B cell (primary cell): ENCODE measurements at regions not wholly inside any gene's neighbourhood (a gene's known extent, or its start where the extent isn't known, plus 50 kb on each side); places are given as distances from the start of the nearest gene placed in this dataset.

ENCODE experiments used
- ATAC-seq: fragments of 200-7000 bp; cut with Tn5 transposase; one replicate; pipeline ENCODE4 v1.10.0; 2021; ENCODE audit warnings: low read depth, mild to moderate bottlenecking, moderate number of reproducible peaks, moderate library complexity
- CTCF ChIA-PET: fragments of 350-600 bp; sonication (Branson Sonifier 250); formaldehyde crosslinking; loops from one replicate; lab custom pipeline; 2021; ENCODE audit warnings: antibody characterized with exemption, inconsistent platforms; lab: Charles Lee
- POLR2A ChIA-PET: fragments of 350-600 bp; sonication (Branson Sonifier 250); formaldehyde crosslinking; loops from one replicate; lab custom pipeline; 2021; ENCODE audit warnings: antibody characterized with exemption; lab: Charles Lee
- DNase-seq: peaks from one replicate; pipeline ENCODE4 v3.0.0; 2013
- H2AFZ ChIP-seq: 2 replicates; pipeline ENCODE4 v1.6.1; 2012; ENCODE audit warnings: mild to moderate bottlenecking, low read depth, low read length; ENCODE audit not compliant: insufficient read depth, poor library complexity, severe bottlenecking
- H3K27ac ChIP-seq, 2 donors: 1 replicate in 1 of 2; 2 replicates in 1 of 2; pipeline ENCODE4 v1.5.1; 2012 to 2013; ENCODE audit warnings: low read length in 2 of 2, mild to moderate bottlenecking in 2 of 2, moderate library complexity in 1 of 2
- H3K27me3 ChIP-seq, 4 experiments: fragments of 200-600 bp in 1 of 4; sonication (generic) in 1 of 4; replicated peaks in 1 of 4; 1 replicate in 2 of 4; 2 replicates in 2 of 4; pipeline versions ENCODE4 v1.6.1 to v1.7.0; 2013 to 2016; ENCODE audit warnings: low read length in 3 of 4, mild to moderate bottlenecking in 2 of 4, mixed read lengths in 1 of 4, moderate library complexity in 1 of 4; ENCODE audit not compliant: insufficient read depth in 4 of 4, control insufficient read depth in 3 of 4; ENCODE audit errors: control extremely low read depth in 1 of 4
- H3K36me3 ChIP-seq, 2 experiments: replicated peaks in 1 of 2; 1 replicate in 1 of 2; 2 replicates in 1 of 2; pipeline versions ENCODE4 v1.6.1 to v1.7.1; 2013; ENCODE audit warnings: low read length in 1 of 2; ENCODE audit not compliant: insufficient read depth in 2 of 2, control insufficient read depth in 1 of 2; ENCODE audit errors: control extremely low read depth in 1 of 2, extremely low read depth in 1 of 2
- H3K4me1 ChIP-seq, 2 donors: fragments of 200-600 bp in 1 of 2; sonication (generic) in 1 of 2; 1 replicate in 1 of 2; 2 replicates in 1 of 2; pipeline versions ENCODE4 v1.5.1 to v1.6.1; 2013 to 2017; ENCODE audit warnings: low read length in 2 of 2; ENCODE audit not compliant: control insufficient read depth in 2 of 2, insufficient read depth in 2 of 2
- H3K4me2 ChIP-seq: replicated peaks from 2 replicates; pipeline ENCODE3; 2012; ENCODE audit warnings: mild to moderate bottlenecking, low read depth, low read length; ENCODE audit not compliant: poor library complexity, severe bottlenecking
- H3K4me3 ChIP-seq, 5 experiments: fragments of 200-600 bp in 1 of 5; sonication (generic) in 1 of 5; 1 replicate in 3 of 5; 2 replicates in 2 of 5; pipeline versions ENCODE4 v1.5.1 to v1.7.0; 2011 to 2016; ENCODE audit warnings: low read length in 4 of 5, mild to moderate bottlenecking in 4 of 5, low read depth in 2 of 5, control low read depth in 1 of 5, moderate library complexity in 1 of 5; ENCODE audit not compliant: insufficient read depth in 1 of 5; ENCODE audit errors: control extremely low read depth in 1 of 5, extremely low read depth in 1 of 5
- H3K79me2 ChIP-seq: fragments of 200-600 bp; sonication (generic); one replicate; pipeline ENCODE4 v1.6.0; 2016; ENCODE audit warnings: low read length; ENCODE audit not compliant: control insufficient read depth, insufficient read depth
- H3K9ac ChIP-seq: fragments of 200-600 bp; sonication (generic); 2 replicates; pipeline ENCODE4 v1.6.1; 2017; ENCODE audit warnings: mild to moderate bottlenecking, low read length, moderate library complexity
- H3K9me3 ChIP-seq, 3 donors: one replicate each; pipeline versions ENCODE4 v1.6.1 to v1.7.1; 2013; ENCODE audit warnings: low read length in 2 of 3; ENCODE audit not compliant: control insufficient read depth in 2 of 3, insufficient read depth in 1 of 3; ENCODE audit errors: control extremely low read depth in 1 of 3
- H4K20me1 ChIP-seq: 2 replicates; pipeline ENCODE4 v1.6.0; 2012; ENCODE audit warnings: mild to moderate bottlenecking, low read length; ENCODE audit not compliant: insufficient read depth, control insufficient read depth, poor library complexity, severe bottlenecking
- H3K27ac Mint-ChIP-seq: one replicate; pipeline ENCODE4 v1.8.0; 2021; ENCODE audit warnings: mixed read lengths
- H3K27me3 Mint-ChIP-seq: one replicate; pipeline ENCODE4 v1.8.0; 2021; ENCODE audit warnings: mixed read lengths
- H3K4me1 Mint-ChIP-seq: one replicate; pipeline ENCODE4 v1.8.0; 2021; ENCODE audit warnings: mixed read lengths
- H3K4me3 Mint-ChIP-seq: one replicate; pipeline ENCODE4 v1.8.0; 2021; ENCODE audit warnings: mixed read lengths
- H3K9me3 Mint-ChIP-seq: one replicate; pipeline ENCODE4 v1.8.0; 2022; ENCODE audit warnings: mixed read lengths; ENCODE audit not compliant: insufficient read depth
- CTCF ChIP-seq: fragments of 200-600 bp; IDR thresholded peaks from one replicate; pipeline ENCODE4 v1.8.0; 2022; ENCODE audit warnings: antibody characterized with exemption, mild to moderate bottlenecking
- EZH2 ChIP-seq: IDR thresholded peaks from 2 replicates; pipeline ENCODE4 v1.6.1; 2012; ENCODE audit warnings: borderline replicate concordance, low read depth, mild to moderate bottlenecking, moderate library complexity, low read length; ENCODE audit not compliant: insufficient read depth, poor library complexity, severe bottlenecking
- WGBS: methylation state at CpG from one replicate; pipeline ENCODE4 v1.1.5; 2013; ENCODE audit warnings: missing lambda C conversion rate; ENCODE audit not compliant: insufficient coverage; 5-methylcytosine and 5-hydroxymethylcytosine counted together
- intact Hi-C: fragments of 100-400 bp; cut with micrococcal nuclease; formaldehyde crosslinking; loops from one replicate; pipeline ENCODE4 v1.10.0; 2022

- DNase-seq = no peak
- H3K4me3 Mint-ChIP-seq = no peak overlapping the region
- Histone ChIP-seq H3K79me2 (no peaks in the 10 kb centered on the region), H3K27ac (no peak overlapping the region), H2AFZ (no peak overlapping the region), H3K27me3 (no peaks in the 10 kb centered on the region), H3K9me3 (peaks cover 0 to 6% (median 0%) of the 10 kb centered on the region in 3 donors), H3K4me2 (no peak overlapping the region), H3K9ac (no peak overlapping the region), H4K20me1 (no peaks in the 10 kb centered on the region), H3K4me3 (no peak overlapping the region), H3K4me1 (no peaks in the 10 kb centered on the region), H3K36me3 (no peaks in the 10 kb centered on the region)
- no CpG with 5 or more reads among the region's 2 CpGs for WGBS
- ChIA-PET POLR2A (no interaction called here), CTCF (no interaction called here)
- H3K27ac Mint-ChIP-seq = no peak overlapping the region
- TF ChIP-seq EZH2 = no peak
- no peak for ATAC-seq
- H3K4me1 Mint-ChIP-seq = no peaks in the 10 kb centered on the region
- H3K9me3 Mint-ChIP-seq = no peaks in the 10 kb centered on the region
- peaks cover 17% of the 10 kb centered on the region for H3K27me3 Mint-ChIP-seq
- intact Hi-C loops = no loop called here
Measured at GRCh38 chr1:56202186-56202585, 377.2 kb downstream of the PLPP3 start.

GRCh38 chr1:56200896-56201295, 378.5 kb downstream of the PLPP3 start:
- H3K9me3 ChIP-seq = no peaks in the 10 kb centered on the region
- no peaks in the 10 kb centered on the region for H4K20me1 ChIP-seq
- H2AFZ ChIP-seq = no peak overlapping the region
- no peaks in the 10 kb centered on the region for H3K4me1 ChIP-seq
- 100% methylated on average over 2 of the region's 2 CpGs for WGBS
- CTCF ChIA-PET = no interaction called here
- H3K27ac Mint-ChIP-seq = no peak overlapping the region
- H3K4me2 ChIP-seq = no peak overlapping the region
- no peaks in the 10 kb centered on the region for H3K79me2 ChIP-seq
- no peaks in the 10 kb centered on the region for H3K9me3 Mint-ChIP-seq
- TF ChIP-seq CTCF = no peak
- TF ChIP-seq EZH2 = no peak
- DNase-seq (no peak), ATAC-seq (no peak)
- H3K4me3 Mint-ChIP-seq = no peak overlapping the region
- H3K9ac ChIP-seq = no peak overlapping the region
- H3K4me3 ChIP-seq = no peak overlapping the region
- no peak overlapping the region for H3K27ac ChIP-seq
- H3K36me3 ChIP-seq = no peaks in the 10 kb centered on the region
- POLR2A ChIA-PET = no interaction called here
- H3K27me3 Mint-ChIP-seq = peaks cover 17% of the 10 kb centered on the region
- no peaks in the 10 kb centered on the region for H3K4me1 Mint-ChIP-seq
- no peaks in the 10 kb centered on the region for H3K27me3 ChIP-seq
- intact Hi-C loops = no loop called here
